HEK293 (cell line): ENCODE measurements at regions not wholly inside any gene's neighbourhood (a gene's known extent, or its start where the extent isn't known, plus 50 kb on each side); places are given as distances from the start of the nearest gene placed in this dataset.

Experiments used
- CTCF ChIA-PET: fragments of 350-600 bp; formaldehyde crosslinking; extraction: SDS; loops from one replicate; lab custom pipeline; 2021; ENCODE audit warnings: antibody characterized with exemption; lab: Yijun Ruan, JAX
- POLR2A ChIA-PET: fragments of 300-600 bp; formaldehyde crosslinking; extraction: SDS; loops from one replicate; lab custom pipeline; 2020; ENCODE audit warnings: antibody characterized with exemption, inconsistent platforms; lab: Yijun Ruan, JAX
- H3K27ac ChIP-seq: fragments of 200-500 bp; sonication (Bioruptor generic); 2 replicates; pipeline ENCODE4 v1.5.1; 2014; ENCODE audit warnings: low read depth, low read length, control low read depth, inconsistent platforms; ENCODE audit errors: extremely low read depth
- H3K36me3 ChIP-seq, 2 experiments: fragments of 200-500 bp in 1 of 2; sonication (Bioruptor generic) in 1 of 2; 1 replicate in 1 of 2; 2 replicates in 1 of 2; pipeline ENCODE4 v1.5.1; 2014 to 2017; ENCODE audit warnings: inconsistent platforms in 2 of 2, low read length in 2 of 2; ENCODE audit not compliant: control insufficient read depth in 2 of 2, insufficient read depth in 1 of 2
- H3K4me1 ChIP-seq: fragments of 200-500 bp; sonication (Bioruptor generic); 2 replicates; pipeline ENCODE4 v1.5.1; 2014; ENCODE audit warnings: mild to moderate bottlenecking, low read length, inconsistent platforms; ENCODE audit not compliant: control insufficient read depth, insufficient read depth
- H3K4me3 ChIP-seq: 2 replicates; pipeline ENCODE4 v1.5.1; 2011; ENCODE audit warnings: low read depth, mild to moderate bottlenecking, control low read depth, low read length, moderate library complexity
- H3K9me3 ChIP-seq: fragments of 200-500 bp; sonication (Bioruptor generic); 2 replicates; pipeline ENCODE4 v1.5.1; 2014; ENCODE audit warnings: low read depth, low read length, inconsistent platforms; ENCODE audit not compliant: control insufficient read depth, insufficient read depth
- BCL11B ChIP-seq: fragments of 450-650 bp; formaldehyde crosslinking; IDR thresholded peaks from 2 replicates; pipeline ENCODE4 v1.5.1; 2016; ENCODE audit warnings: low read depth, missing biosample characterization, missing genetic modification characterization
- FEZF1 ChIP-seq: fragments of 450-650 bp; formaldehyde crosslinking; IDR thresholded peaks from 2 replicates; pipeline ENCODE4 v1.5.1; 2016; ENCODE audit warnings: missing biosample characterization, missing genetic modification characterization
- SP3 ChIP-seq: fragments of 450-650 bp; formaldehyde crosslinking; IDR thresholded peaks from 2 replicates; pipeline ENCODE4 v1.5.1; 2016; ENCODE audit warnings: missing biosample characterization, missing genetic modification characterization
- TCF7L2 ChIP-seq: IDR thresholded peaks from 2 replicates; pipeline ENCODE4 v1.6.1; 2011; ENCODE audit warnings: low read depth, mild to moderate bottlenecking, inconsistent platforms, low read length, moderate library complexity, borderline replicate concordance
- ZBTB48 ChIP-seq: fragments of 450-650 bp; formaldehyde crosslinking; IDR thresholded peaks from 2 replicates; pipeline ENCODE4 v1.5.1; 2016; ENCODE audit warnings: missing biosample characterization, missing genetic modification characterization
- ZNF10 ChIP-seq: fragments of 450-650 bp; formaldehyde crosslinking; IDR thresholded peaks from 2 replicates; pipeline ENCODE4 v1.5.1; 2017; ENCODE audit warnings: missing biosample characterization, missing genetic modification characterization
- ZNF112 ChIP-seq: fragments of 450-650 bp; formaldehyde crosslinking; IDR thresholded peaks from 2 replicates; pipeline ENCODE4 v1.5.0; 2017; ENCODE audit warnings: missing biosample characterization, missing genetic modification characterization
- ZNF157 ChIP-seq: fragments of 450-650 bp; formaldehyde crosslinking; IDR thresholded peaks from 2 replicates; pipeline ENCODE4 v1.5.1; 2016; ENCODE audit warnings: missing biosample characterization, missing genetic modification characterization
- ZNF184 ChIP-seq: fragments of 450-650 bp; IDR thresholded peaks from 2 replicates; pipeline ENCODE4 v1.5.1; 2018; ENCODE audit warnings: missing biosample characterization, mild to moderate bottlenecking, missing genetic modification characterization
- ZNF214 ChIP-seq: fragments of 450-650 bp; formaldehyde crosslinking; IDR thresholded peaks from 2 replicates; pipeline ENCODE4 v1.5.1; 2017; ENCODE audit warnings: missing biosample characterization, mild to moderate bottlenecking, missing genetic modification characterization, borderline replicate concordance
- ZNF560 ChIP-seq: fragments of 450-650 bp; formaldehyde crosslinking; IDR thresholded peaks from 2 replicates; pipeline ENCODE4 v1.5.1; 2017; ENCODE audit warnings: missing biosample characterization, missing genetic modification characterization, borderline replicate concordance
- ZNF571 ChIP-seq: fragments of 450-650 bp; formaldehyde crosslinking; IDR thresholded peaks from 2 replicates; pipeline ENCODE4 v1.5.0; 2017; ENCODE audit warnings: missing biosample characterization, missing genetic modification characterization
- ZNF660 ChIP-seq: fragments of 450-650 bp; IDR thresholded peaks from 2 replicates; pipeline ENCODE4 v1.5.1; 2018; ENCODE audit warnings: missing biosample characterization, mild to moderate bottlenecking, missing genetic modification characterization
- ZNF768 ChIP-seq: fragments of 450-650 bp; formaldehyde crosslinking; IDR thresholded peaks from 2 replicates; pipeline ENCODE4 v1.5.1; 2018; ENCODE audit warnings: missing biosample characterization, mild to moderate bottlenecking, missing genetic modification characterization
- ZNF792 ChIP-seq: fragments of 450-650 bp; formaldehyde crosslinking; IDR thresholded peaks from 2 replicates; pipeline ENCODE4 v1.5.1; 2016; ENCODE audit warnings: missing biosample characterization, missing genetic modification characterization
- ZNF830 ChIP-seq: fragments of 450-650 bp; IDR thresholded peaks from 2 replicates; pipeline ENCODE4 v1.5.0; 2018; ENCODE audit warnings: missing biosample characterization, missing genetic modification characterization, low read depth, mild to moderate bottlenecking, moderate library complexity
- TF ChIP-seq, protein P1 (sequence below): sonication (generic); formaldehyde crosslinking; IDR thresholded peaks from 2 replicates; pipeline ENCODE4 v1.8.1; 2022; ENCODE audit warnings: mild to moderate bottlenecking, moderate library complexity, missing genetic modification reagents
- TF ChIP-seq, protein P2 (sequence below): fragments of 450-650 bp; formaldehyde crosslinking; optimal IDR thresholded peaks from 2 replicates; pipeline ENCODE3; 2016; ENCODE audit warnings: missing biosample characterization, mild to moderate bottlenecking, missing genetic modification characterization
- TF ChIP-seq, protein P3 (sequence below): fragments of 450-650 bp; formaldehyde crosslinking; IDR thresholded peaks from 2 replicates; pipeline ENCODE4 v1.5.1; 2016; ENCODE audit warnings: missing biosample characterization, missing genetic modification characterization
- TF ChIP-seq, protein P4 (sequence below): fragments of 450-650 bp; formaldehyde crosslinking; conservative IDR thresholded peaks from 2 replicates; pipeline ENCODE4 v1.5.1; 2016; ENCODE audit warnings: low read depth, missing biosample characterization, missing genetic modification characterization
- TF ChIP-seq, protein P5 (sequence below): fragments of 450-650 bp; formaldehyde crosslinking; IDR thresholded peaks from 2 replicates; pipeline ENCODE4 v1.5.1; 2017; ENCODE audit warnings: missing biosample characterization, missing genetic modification characterization

DNA sequence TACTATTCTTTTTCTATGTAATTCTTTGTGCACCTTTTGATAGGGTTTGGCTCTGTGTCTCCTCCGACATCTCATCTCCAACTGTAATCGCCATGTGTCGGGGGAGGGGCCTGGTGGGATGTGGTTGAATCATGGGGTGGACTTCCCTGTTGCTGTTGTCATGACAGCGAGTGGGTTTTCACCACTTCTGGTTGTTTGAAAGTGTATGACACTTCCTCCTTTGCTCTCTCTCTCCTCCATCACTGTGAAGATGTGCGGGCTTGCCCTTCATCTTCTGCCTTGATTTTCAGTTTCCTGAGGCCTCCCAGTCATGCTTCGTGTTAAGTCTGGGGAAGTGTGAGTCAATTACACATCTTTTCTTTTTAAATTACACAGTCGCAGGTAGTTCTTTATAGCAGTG, 225.8 kb upstream of the DPPA4 start:
- H3K9me3 ChIP-seq = no peaks in the 10 kb centered on the region
- ChIA-PET POLR2A (no interaction called here), CTCF (no interaction called here)
- no peaks in the 10 kb centered on the region for H3K4me1 ChIP-seq
- no peak overlapping the region for H3K4me3 ChIP-seq
- H3K27ac ChIP-seq = no peak overlapping the region
- no peak for TF ChIP-seq FEZF1
- no peak for TF ChIP-seq ZNF157
- no peak for TF ChIP-seq ZNF830
- no peaks in the 10 kb centered on the region for H3K36me3 ChIP-seq

DNA sequence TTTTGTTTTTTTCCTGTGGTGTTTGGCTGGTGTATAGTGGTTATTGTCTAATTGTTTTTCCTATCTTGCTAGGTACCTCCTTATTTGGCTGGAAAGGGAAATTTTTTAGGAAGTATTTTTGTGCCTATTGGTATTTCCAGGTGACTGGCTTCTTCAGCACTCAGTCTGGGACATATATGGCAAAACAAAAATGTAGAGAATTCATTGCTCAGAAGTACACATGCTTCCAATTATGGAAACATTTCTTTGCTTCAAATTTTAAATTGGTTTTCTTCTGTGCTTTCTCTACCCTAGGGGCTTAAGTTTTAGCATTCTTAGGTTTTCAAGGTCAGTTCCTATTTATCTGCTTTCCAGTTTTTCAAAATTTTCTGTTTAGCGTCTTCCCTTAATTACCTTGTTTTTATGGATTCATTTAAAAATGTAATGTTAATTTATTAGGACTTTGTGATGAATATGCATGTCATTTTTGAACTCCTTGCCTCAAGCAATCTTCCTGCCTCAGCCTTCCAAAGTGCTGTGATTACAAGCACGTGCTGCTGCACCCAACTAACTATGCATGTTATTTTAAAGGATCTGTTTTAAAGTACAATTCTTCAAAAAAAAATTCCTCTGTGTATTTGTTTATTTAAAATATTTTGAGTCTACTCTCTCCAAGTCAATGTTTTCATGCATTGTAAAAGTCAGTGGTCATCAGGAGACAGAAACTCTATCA, 231.9 kb upstream of the DPPA4 start:
- TF ChIP-seq, protein P1, sequence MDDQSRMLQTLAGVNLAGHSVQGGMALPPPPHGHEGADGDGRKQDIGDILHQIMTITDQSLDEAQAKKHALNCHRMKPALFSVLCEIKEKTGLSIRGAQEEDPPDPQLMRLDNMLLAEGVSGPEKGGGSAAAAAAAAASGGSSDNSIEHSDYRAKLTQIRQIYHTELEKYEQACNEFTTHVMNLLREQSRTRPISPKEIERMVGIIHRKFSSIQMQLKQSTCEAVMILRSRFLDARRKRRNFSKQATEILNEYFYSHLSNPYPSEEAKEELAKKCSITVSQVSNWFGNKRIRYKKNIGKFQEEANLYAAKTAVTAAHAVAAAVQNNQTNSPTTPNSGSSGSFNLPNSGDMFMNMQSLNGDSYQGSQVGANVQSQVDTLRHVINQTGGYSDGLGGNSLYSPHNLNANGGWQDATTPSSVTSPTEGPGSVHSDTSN (CRISPR knock-in tag) = no peak
- TF ChIP-seq ZNF112 (tag by site-specific recombination) (no peak), ZNF10 (tag by site-specific recombination) (no peak), ZNF768 (tag by site-specific recombination) (no peak), ZNF184 (tag by site-specific recombination) (no peak), ZNF660 (tag by site-specific recombination) (no peak), ZNF792 (tag by site-specific recombination) (no peak), BCL11B (no peak), ZNF560 (no peak), SP3 (tag by site-specific recombination) (no peak), ZBTB48 (tag by site-specific recombination) (no peak), ZNF571 (tag by site-specific recombination) (no peak), TCF7L2 (no peak), ZNF214 (tag by site-specific recombination) (no peak)
- TF ChIP-seq, protein P2, sequence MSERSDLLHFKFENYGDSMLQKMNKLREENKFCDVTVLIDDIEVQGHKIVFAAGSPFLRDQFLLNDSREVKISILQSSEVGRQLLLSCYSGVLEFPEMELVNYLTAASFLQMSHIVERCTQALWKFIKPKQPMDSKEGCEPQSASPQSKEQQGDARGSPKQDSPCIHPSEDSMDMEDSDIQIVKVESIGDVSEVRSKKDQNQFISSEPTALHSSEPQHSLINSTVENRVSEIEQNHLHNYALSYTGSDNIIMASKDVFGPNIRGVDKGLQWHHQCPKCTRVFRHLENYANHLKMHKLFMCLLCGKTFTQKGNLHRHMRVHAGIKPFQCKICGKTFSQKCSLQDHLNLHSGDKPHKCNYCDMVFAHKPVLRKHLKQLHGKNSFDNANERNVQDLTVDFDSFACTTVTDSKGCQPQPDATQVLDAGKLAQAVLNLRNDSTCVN = no peak
- TF ChIP-seq, protein P3, sequence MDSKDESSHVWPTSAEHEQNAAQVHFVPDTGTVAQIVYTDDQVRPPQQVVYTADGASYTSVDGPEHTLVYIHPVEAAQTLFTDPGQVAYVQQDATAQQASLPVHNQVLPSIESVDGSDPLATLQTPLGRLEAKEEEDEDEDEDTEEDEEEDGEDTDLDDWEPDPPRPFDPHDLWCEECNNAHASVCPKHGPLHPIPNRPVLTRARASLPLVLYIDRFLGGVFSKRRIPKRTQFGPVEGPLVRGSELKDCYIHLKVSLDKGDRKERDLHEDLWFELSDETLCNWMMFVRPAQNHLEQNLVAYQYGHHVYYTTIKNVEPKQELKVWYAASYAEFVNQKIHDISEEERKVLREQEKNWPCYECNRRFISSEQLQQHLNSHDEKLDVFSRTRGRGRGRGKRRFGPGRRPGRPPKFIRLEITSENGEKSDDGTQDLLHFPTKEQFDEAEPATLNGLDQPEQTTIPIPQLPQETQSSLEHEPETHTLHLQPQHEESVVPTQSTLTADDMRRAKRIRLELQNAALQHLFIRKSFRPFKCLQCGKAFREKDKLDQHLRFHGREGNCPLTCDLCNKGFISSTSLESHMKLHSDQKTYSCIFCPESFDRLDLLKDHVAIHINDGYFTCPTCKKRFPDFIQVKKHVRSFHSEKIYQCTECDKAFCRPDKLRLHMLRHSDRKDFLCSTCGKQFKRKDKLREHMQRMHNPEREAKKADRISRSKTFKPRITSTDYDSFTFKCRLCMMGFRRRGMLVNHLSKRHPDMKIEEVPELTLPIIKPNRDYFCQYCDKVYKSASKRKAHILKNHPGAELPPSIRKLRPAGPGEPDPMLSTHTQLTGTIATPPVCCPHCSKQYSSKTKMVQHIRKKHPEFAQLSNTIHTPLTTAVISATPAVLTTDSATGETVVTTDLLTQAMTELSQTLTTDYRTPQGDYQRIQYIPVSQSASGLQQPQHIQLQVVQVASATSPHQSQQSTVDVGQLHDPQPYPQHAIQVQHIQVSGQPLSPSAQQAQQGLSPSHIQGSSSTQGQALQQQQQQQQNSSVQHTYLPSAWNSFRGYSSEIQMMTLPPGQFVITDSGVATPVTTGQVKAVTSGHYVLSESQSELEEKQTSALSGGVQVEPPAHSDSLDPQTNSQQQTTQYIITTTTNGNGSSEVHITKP (tag by site-specific recombination) = no peak
- TF ChIP-seq, protein P4, sequence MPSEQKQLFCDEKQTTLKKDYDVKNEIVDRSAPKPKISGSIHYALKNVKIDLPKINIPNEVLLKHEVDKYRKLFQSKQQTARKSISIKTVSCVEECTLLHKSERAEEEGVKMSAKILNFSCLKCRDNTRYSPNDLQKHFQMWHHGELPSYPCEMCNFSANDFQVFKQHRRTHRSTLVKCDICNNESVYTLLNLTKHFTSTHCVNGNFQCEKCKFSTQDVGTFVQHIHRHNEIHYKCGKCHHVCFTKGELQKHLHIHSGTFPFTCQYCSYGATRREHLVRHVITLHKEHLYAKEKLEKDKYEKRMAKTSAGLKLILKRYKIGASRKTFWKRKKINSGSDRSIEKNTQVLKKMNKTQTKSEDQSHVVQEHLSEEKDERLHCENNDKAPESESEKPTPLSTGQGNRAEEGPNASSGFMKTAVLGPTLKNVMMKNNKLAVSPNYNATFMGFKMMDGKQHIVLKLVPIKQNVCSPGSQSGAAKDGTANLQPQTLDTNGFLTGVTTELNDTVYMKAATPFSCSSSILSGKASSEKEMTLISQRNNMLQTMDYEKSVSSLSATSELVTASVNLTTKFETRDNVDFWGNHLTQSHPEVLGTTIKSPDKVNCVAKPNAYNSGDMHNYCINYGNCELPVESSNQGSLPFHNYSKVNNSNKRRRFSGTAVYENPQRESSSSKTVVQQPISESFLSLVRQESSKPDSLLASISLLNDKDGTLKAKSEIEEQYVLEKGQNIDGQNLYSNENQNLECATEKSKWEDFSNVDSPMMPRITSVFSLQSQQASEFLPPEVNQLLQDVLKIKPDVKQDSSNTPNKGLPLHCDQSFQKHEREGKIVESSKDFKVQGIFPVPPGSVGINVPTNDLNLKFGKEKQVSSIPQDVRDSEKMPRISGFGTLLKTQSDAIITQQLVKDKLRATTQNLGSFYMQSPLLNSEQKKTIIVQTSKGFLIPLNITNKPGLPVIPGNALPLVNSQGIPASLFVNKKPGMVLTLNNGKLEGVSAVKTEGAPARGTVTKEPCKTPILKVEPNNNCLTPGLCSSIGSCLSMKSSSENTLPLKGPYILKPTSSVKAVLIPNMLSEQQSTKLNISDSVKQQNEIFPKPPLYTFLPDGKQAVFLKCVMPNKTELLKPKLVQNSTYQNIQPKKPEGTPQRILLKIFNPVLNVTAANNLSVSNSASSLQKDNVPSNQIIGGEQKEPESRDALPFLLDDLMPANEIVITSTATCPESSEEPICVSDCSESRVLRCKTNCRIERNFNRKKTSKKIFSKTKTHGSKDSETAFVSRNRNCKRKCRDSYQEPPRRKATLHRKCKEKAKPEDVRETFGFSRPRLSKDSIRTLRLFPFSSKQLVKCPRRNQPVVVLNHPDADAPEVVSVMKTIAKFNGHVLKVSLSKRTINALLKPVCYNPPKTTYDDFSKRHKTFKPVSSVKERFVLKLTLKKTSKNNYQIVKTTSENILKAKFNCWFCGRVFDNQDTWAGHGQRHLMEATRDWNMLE = no peak
- TF ChIP-seq, protein P5, sequence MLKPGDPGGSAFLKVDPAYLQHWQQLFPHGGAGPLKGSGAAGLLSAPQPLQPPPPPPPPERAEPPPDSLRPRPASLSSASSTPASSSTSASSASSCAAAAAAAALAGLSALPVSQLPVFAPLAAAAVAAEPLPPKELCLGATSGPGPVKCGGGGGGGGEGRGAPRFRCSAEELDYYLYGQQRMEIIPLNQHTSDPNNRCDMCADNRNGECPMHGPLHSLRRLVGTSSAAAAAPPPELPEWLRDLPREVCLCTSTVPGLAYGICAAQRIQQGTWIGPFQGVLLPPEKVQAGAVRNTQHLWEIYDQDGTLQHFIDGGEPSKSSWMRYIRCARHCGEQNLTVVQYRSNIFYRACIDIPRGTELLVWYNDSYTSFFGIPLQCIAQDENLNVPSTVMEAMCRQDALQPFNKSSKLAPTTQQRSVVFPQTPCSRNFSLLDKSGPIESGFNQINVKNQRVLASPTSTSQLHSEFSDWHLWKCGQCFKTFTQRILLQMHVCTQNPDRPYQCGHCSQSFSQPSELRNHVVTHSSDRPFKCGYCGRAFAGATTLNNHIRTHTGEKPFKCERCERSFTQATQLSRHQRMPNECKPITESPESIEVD (tag by site-specific recombination) = no peak
- ChIA-PET CTCF (no interaction called here), POLR2A (no interaction called here)
- H3K27ac ChIP-seq = no peak overlapping the region
- no peaks in the 10 kb centered on the region for H3K36me3 ChIP-seq
- H3K4me1 ChIP-seq = no peaks in the 10 kb centered on the region
- no peaks in the 10 kb centered on the region for H3K9me3 ChIP-seq
- H3K4me3 ChIP-seq = no peak overlapping the region
